ENCODE measurements at regions not wholly inside any gene's neighbourhood (a gene's known extent, or its start where the extent isn't known, plus 50 kb on each side); places are given as distances from the start of the nearest gene placed in this dataset.

DNA sequence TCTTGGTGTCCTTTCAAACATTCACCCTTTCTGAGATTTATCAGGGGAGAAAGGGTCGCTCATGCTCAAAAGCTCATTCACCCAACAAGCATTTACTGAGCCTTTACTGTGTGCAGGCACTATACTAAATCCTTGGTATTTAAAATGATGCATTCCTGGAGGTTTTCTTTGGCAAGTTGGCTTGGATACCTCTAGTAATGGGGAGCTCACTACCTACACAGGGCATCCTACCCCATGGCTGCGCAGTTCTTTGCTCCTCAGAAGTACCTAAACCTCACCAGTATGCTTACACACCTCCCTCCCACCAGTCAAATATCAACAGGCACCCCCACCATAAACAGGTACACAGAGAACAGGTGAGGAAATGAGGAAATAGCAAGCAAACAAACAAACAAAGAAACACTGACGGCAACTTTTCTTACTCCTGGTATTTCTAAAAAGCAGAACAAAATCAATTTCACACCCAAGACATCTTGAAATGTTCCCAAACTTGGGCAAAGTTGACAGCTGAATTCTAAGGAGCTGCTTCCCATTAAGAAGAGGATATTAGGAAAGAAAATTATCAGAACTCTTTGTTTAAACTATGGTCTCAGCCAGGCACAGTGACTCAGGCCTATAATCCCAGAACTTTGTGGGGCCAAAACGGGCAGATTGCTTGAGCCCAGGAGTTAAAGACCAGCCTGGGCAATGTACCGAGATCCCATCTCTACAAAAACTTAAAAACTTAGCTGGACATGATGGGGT lies 104.8 kb downstream of the PSMG1 start:
- TF ChIP-seq, protein P1, sequence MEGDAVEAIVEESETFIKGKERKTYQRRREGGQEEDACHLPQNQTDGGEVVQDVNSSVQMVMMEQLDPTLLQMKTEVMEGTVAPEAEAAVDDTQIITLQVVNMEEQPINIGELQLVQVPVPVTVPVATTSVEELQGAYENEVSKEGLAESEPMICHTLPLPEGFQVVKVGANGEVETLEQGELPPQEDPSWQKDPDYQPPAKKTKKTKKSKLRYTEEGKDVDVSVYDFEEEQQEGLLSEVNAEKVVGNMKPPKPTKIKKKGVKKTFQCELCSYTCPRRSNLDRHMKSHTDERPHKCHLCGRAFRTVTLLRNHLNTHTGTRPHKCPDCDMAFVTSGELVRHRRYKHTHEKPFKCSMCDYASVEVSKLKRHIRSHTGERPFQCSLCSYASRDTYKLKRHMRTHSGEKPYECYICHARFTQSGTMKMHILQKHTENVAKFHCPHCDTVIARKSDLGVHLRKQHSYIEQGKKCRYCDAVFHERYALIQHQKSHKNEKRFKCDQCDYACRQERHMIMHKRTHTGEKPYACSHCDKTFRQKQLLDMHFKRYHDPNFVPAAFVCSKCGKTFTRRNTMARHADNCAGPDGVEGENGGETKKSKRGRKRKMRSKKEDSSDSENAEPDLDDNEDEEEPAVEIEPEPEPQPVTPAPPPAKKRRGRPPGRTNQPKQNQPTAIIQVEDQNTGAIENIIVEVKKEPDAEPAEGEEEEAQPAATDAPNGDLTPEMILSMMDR (IDR thresholded peaks at IDR 0.05), result no peak
- no peak for TF ChIP-seq POLR2A (IDR thresholded peaks at IDR 0.05)
- 82 to 90% methylated on average over 5 of the region's 5 CpGs for WGBS, 2 donors
- no peak for DNase-seq (ENCODE audit: low spot score in 2 of 2)
- intact Hi-C loops (cut with DNase I; ENCODE audit: low total_unique reads), result no loop called here
- no peak overlapping the region for H3K4me3 ChIP-seq (ENCODE audit: low read depth, poor library complexity, severe bottlenecking)

DNA sequence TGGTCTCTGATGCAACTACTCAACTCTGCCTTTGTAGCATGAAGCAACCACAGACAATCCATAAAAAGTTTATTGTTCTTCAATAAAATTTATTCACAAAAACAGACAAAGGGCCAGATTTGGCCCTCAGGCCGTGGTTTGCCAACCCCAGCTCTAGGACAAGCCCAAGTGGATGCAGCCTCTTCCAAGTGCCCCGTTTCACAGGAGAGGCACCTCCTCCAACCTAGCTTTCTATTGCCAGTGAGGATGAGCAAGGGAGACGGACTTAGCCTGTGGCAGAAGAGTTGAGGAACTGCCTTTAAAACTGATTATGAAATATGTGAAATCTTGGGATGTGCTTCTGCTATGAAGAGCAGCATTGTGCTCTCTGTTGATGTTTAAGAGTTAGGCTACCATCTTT lies 105.4 kb downstream of the PSMG1 start:
- intact Hi-C loops (cut with DNase I; ENCODE audit: low total_unique reads), result no loop called here
- H3K4me3 ChIP-seq (ENCODE audit: low read depth, poor library complexity, severe bottlenecking), result no peak overlapping the region
- WGBS, 2 donors, result 50 to 55% methylated on average over 3 of the region's 3 CpGs
- TF ChIP-seq, protein P1 (IDR thresholded peaks at IDR 0.05), result no peak
- TF ChIP-seq POLR2A (IDR thresholded peaks at IDR 0.05), result no peak
- no peak for DNase-seq (ENCODE audit: low spot score in 2 of 2)

DNA sequence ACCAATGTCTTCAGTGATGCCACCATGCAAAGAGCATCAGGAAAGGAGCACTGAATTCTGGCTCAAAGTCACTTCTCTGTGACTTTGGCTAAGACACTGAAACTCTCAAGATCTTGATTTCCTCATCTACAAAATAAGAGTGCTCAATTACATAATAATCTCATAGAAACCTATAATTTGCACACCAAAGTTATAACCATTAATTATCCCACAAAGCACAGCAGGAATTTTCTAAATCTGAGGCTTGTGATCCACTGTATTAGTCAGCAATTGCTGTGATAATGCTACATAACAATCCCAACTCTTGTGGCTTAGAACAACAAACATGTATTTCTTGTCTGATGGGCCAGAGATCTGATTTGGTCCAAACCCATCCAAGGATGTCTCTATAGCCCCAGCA lies 108.7 kb downstream of the PSMG1 start:
- intact Hi-C loops (cut with DNase I; ENCODE audit: low total_unique reads), result no loop called here
- TF ChIP-seq, protein P1 (IDR thresholded peaks at IDR 0.05), result no peak
- no peak for TF ChIP-seq POLR2A (IDR thresholded peaks at IDR 0.05)
- no peak overlapping the region for H3K4me3 ChIP-seq (ENCODE audit: low read depth, poor library complexity, severe bottlenecking)
- DNase-seq (ENCODE audit: low spot score in 2 of 2), result no peak

DNA sequence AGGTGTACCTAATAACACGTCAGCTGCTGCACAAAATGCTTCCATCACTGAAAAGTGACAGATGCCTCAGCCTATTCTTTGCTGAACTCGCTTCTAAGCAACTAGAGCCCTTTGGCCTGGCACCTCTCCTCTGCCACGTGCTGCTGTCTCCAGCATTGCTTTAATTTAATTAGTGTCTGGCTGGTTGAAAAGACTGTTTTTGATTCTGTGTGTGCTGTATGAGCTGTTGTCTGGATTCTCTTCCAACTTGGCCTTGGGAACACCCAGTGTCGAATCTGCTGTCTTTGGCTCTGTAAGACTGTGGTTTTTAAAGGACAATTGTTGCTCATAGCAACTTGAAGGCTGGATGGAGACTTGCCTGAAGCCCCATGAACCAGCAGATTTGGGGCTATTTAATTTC lies 109.5 kb downstream of the PSMG1 start:
- TF ChIP-seq, protein P1 (IDR thresholded peaks at IDR 0.05), result no peak
- no peak for TF ChIP-seq POLR2A (IDR thresholded peaks at IDR 0.05)
- intact Hi-C loops (cut with DNase I; ENCODE audit: low total_unique reads), result no loop called here
- no peak for DNase-seq (ENCODE audit: low spot score in 2 of 2)
- H3K4me3 ChIP-seq (ENCODE audit: low read depth, poor library complexity, severe bottlenecking), result no peak overlapping the region
- WGBS, 2 donors, result 32% methylated on average over 4 of the region's 4 CpGs

DNA sequence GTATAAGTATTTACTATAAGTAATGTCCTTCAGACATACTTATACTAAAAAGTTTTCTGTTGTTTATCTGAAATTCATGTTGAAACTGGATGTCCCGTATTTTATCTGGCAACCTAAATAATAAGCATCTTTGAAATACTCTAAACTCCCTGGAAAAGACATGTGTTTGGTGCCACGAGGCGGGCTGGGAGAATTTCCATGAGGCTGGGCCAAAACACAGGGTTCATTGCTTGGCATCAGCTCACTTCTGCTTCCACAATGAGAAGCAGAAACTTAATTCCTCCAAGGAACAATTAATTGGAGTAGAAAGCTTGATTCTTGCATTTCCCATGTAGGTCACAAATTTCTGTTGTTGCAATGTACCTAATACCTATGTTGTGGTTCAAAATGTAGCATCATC lies 110.2 kb downstream of the PSMG1 start:
- DNase-seq (ENCODE audit: low spot score in 2 of 2), result no peak
- H3K4me3 ChIP-seq (ENCODE audit: low read depth, poor library complexity, severe bottlenecking), result no peak overlapping the region
- intact Hi-C loops (cut with DNase I; ENCODE audit: low total_unique reads), result no loop called here
- TF ChIP-seq POLR2A (IDR thresholded peaks at IDR 0.05), result no peak
- TF ChIP-seq, protein P1 (IDR thresholded peaks at IDR 0.05), result no peak
- 18 to 27% methylated on average over 3 of the region's 3 CpGs for WGBS, 2 donors

DNA sequence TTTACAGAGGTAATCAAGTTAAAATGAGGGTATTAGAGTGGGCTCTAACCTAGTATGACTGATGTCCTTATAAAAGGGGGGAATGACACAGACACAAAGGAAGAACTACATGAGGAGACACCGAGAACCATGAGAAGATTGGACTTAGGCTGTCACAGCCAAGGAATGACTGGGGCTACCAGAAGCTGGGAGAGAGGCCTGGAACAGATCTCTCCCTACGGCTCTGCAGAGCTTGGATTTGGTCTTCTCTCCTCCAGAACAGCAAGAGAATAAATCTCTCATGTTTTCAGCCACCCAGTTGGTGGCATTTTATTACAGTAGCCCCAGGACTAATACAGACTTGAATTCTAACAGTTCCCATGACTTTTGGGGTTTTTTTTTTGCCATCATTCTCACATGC lies 110.8 kb downstream of the PSMG1 start:
- no peak for DNase-seq (ENCODE audit: low spot score in 2 of 2)
- intact Hi-C loops (cut with DNase I; ENCODE audit: low total_unique reads), result no loop called here
- no peak overlapping the region for H3K4me3 ChIP-seq (ENCODE audit: low read depth, poor library complexity, severe bottlenecking)
- TF ChIP-seq POLR2A (IDR thresholded peaks at IDR 0.05), result no peak
- WGBS, 2 donors, result 66 to 75% methylated on average over 2 of the region's 2 CpGs

All from lower leg skin (tissue), 4 donors.